Naive thymus-derived CD4-positive, alpha-beta T cell (primary cell): ENCODE measurements at regions not wholly inside any gene's neighbourhood (a gene's known extent, or its start where the extent isn't known, plus 50 kb on each side); places are given as distances from the start of the nearest gene placed in this dataset.
"Not testable (repeated sequence)": the region's sequence is repeated elsewhere in the genome, so short reads cannot be mapped to it uniquely, and the experiment has no call there.

Source experiments
- ATAC-seq: fragments of 150-1000 bp; cut with Tn5 transposase; 2 replicates; pipeline ENCODE4 v1.10.0; 2021; ENCODE audit warnings: mild to moderate bottlenecking, moderate library complexity
- CTCF ChIA-PET: fragments of 350-600 bp; sonication (Branson Sonifier 250); formaldehyde crosslinking; loops from one replicate; lab custom pipeline; 2021; ENCODE audit warnings: antibody characterized with exemption; lab: Charles Lee
- POLR2A ChIA-PET: fragments of 350-600 bp; sonication (Branson Sonifier 250); formaldehyde crosslinking; loops from one replicate; lab custom pipeline; 2021; ENCODE audit warnings: antibody characterized with exemption, inconsistent platforms; lab: Charles Lee
- DNase-seq, 9 donors: peaks; one replicate each; pipeline versions ENCODE4 v3.0.0 to v3.0.0-alpha.2; 2020 to 2022; ENCODE audit warnings: mixed read lengths in 1 of 9
- H3K27ac ChIP-seq: one replicate; pipeline ENCODE4 v1.7.0; 2013; ENCODE audit warnings: mild to moderate bottlenecking, low read depth, low read length, moderate library complexity
- H3K27me3 ChIP-seq, 2 donors: one replicate each; pipeline ENCODE4 v1.7.0; 2013; ENCODE audit warnings: low read length in 2 of 2, mild to moderate bottlenecking in 2 of 2, moderate library complexity in 2 of 2; ENCODE audit not compliant: control insufficient read depth in 2 of 2, insufficient read depth in 2 of 2
- H3K36me3 ChIP-seq, 3 experiments: 1 replicate in 2 of 3; 2 replicates in 1 of 3; pipeline ENCODE4 v1.7.0; 2013; ENCODE audit warnings: low read length in 3 of 3, mild to moderate bottlenecking in 3 of 3, moderate library complexity in 1 of 3; ENCODE audit not compliant: insufficient read depth in 3 of 3, control insufficient read depth in 2 of 3
- H3K4me1 ChIP-seq, 2 donors: one replicate each; pipeline ENCODE4 v1.7.0; 2013; ENCODE audit warnings: low read length in 2 of 2, mild to moderate bottlenecking in 2 of 2, moderate library complexity in 1 of 2; ENCODE audit not compliant: control insufficient read depth in 2 of 2, insufficient read depth in 2 of 2
- H3K4me3 ChIP-seq: 2 replicates; pipeline ENCODE4 v1.7.0; 2013; ENCODE audit warnings: mild to moderate bottlenecking, low read length
- H3K9me3 ChIP-seq, 3 experiments: 1 replicate in 2 of 3; 2 replicates in 1 of 3; pipeline ENCODE4 v1.7.0; 2013; ENCODE audit warnings: low read length in 3 of 3; ENCODE audit not compliant: control insufficient read depth in 2 of 3
- H3K27ac Mint-ChIP-seq, 9 donors: one replicate each; pipeline ENCODE4 v1.8.0; 2020 to 2022; ENCODE audit warnings: mixed read lengths in 9 of 9, mild to moderate bottlenecking in 8 of 9, moderate library complexity in 5 of 9, inconsistent platforms in 2 of 9
- H3K27me3 Mint-ChIP-seq, 5 donors: one replicate each; pipeline ENCODE4 v1.8.0; 2021 to 2022; ENCODE audit warnings: mixed read lengths in 5 of 5, mild to moderate bottlenecking in 1 of 5
- H3K36me3 Mint-ChIP-seq, 5 donors: one replicate each; pipeline ENCODE4 v1.8.0; 2020 to 2022; ENCODE audit warnings: mixed read lengths in 5 of 5, mild to moderate bottlenecking in 3 of 5, inconsistent platforms in 1 of 5
- H3K4me1 Mint-ChIP-seq, 7 donors: one replicate each; pipeline ENCODE4 v1.8.0; 2020 to 2022; ENCODE audit warnings: mixed read lengths in 7 of 7, mild to moderate bottlenecking in 3 of 7, inconsistent platforms in 1 of 7
- H3K4me3 Mint-ChIP-seq, 10 donors: one replicate each; pipeline ENCODE4 v1.8.0; 2020 to 2022; ENCODE audit warnings: mild to moderate bottlenecking in 10 of 10, mixed read lengths in 10 of 10, moderate library complexity in 6 of 10, inconsistent platforms in 2 of 10
- H3K9me3 Mint-ChIP-seq, 11 donors: one replicate each; pipeline ENCODE4 v1.8.0; 2020 to 2022; ENCODE audit warnings: mixed read lengths in 11 of 11, mild to moderate bottlenecking in 4 of 11, inconsistent platforms in 1 of 11, moderate library complexity in 1 of 11
- intact Hi-C, 2 donors: fragments of 100-400 bp; cut with micrococcal nuclease; formaldehyde crosslinking; loops; one replicate each; pipeline ENCODE4 v1.15.1; 2023

- CTCF ChIA-PET, H3K4me3 ChIP-seq, H3K9me3 ChIP-seq, H3K27me3 Mint-ChIP-seq, POLR2A ChIA-PET, H3K4me3 Mint-ChIP-seq, H3K4me1 Mint-ChIP-seq, intact Hi-C loops, H3K4me1 ChIP-seq, H3K36me3 Mint-ChIP-seq, H3K27ac Mint-ChIP-seq, H3K36me3 ChIP-seq, H3K9me3 Mint-ChIP-seq, H3K27ac ChIP-seq, H3K27me3 ChIP-seq, DNase-seq, ATAC-seq: not testable (repeated sequence)
Observed at GRCh38 chr2:147139732-147140131, 705.1 kb upstream of the ACVR2A start.

GRCh38 chr2:147137711-147138110, 707.1 kb upstream of the ACVR2A start:
- H3K4me1 Mint-ChIP-seq, result no peaks in the 10 kb centered on the region
- DNase-seq, result no peak
- H3K27ac ChIP-seq, result no peak overlapping the region

GRCh38 chr2:147135376-147135775, 709.5 kb upstream of the ACVR2A start:
- ATAC-seq (no peak), DNase-seq (no peak)
- no peaks in the 10 kb centered on the region for H3K36me3 ChIP-seq
- intact Hi-C loops, result no loop called here
- H3K27ac Mint-ChIP-seq, result no peak overlapping the region
- no peak overlapping the region for H3K27ac ChIP-seq
- ChIA-PET POLR2A (no interaction called here), CTCF (interaction anchor here (1.1 kb wide), 1 partner anchor 54 kb away, joined by 4 read pairs; no protein-coding TSS in a partner anchor)
- no peaks in the 10 kb centered on the region for H3K4me1 Mint-ChIP-seq
- H3K4me3 Mint-ChIP-seq, result no peak overlapping the region
- H3K27me3 ChIP-seq, result no peaks in the 10 kb centered on the region
- H3K9me3 ChIP-seq, result no peaks in the 10 kb centered on the region
- peaks cover 0 to 5% (median 0%) of the 10 kb centered on the region in 11 donors for H3K9me3 Mint-ChIP-seq
- no peaks in the 10 kb centered on the region for H3K36me3 Mint-ChIP-seq
- H3K4me1 ChIP-seq, result no peaks in the 10 kb centered on the region
- no peak overlapping the region for H3K4me3 ChIP-seq
- peaks cover 0 to 13% (median 4%) of the 10 kb centered on the region in 5 donors for H3K27me3 Mint-ChIP-seq

More at GRCh38 chr2:147137711-147138110, 707.1 kb upstream of the ACVR2A start:
- Mint-ChIP-seq H3K27me3 (peaks cover 0 to 12% (median under 1%) of the 10 kb centered on the region in 5 donors), H3K9me3 (peaks cover 0 to 5% (median 0%) of the 10 kb centered on the region in 11 donors), H3K27ac (no peak overlapping the region), H3K36me3 (no peaks in the 10 kb centered on the region), H3K4me3 (no peak overlapping the region)
- Histone ChIP-seq H3K27me3 (no peaks in the 10 kb centered on the region), H3K9me3 (no peaks in the 10 kb centered on the region), H3K36me3 (no peaks in the 10 kb centered on the region), H3K4me1 (no peaks in the 10 kb centered on the region), H3K4me3 (no peak overlapping the region)
- no peak for ATAC-seq
- intact Hi-C loops, result no loop called here
- POLR2A ChIA-PET, result no interaction called here
- CTCF ChIA-PET, result no interaction called here

GRCh38 chr2:147133286-147133908, 711.4 kb upstream of the ACVR2A start:
- H3K4me3 Mint-ChIP-seq, result no peak overlapping the region
- ATAC-seq, result no peak
- H3K36me3 Mint-ChIP-seq, result no peaks in the 10 kb centered on the region
- no peak overlapping the region for H3K27ac Mint-ChIP-seq
- H3K27ac ChIP-seq, result no peak overlapping the region
- no peak overlapping the region for H3K4me3 ChIP-seq
- peaks cover 0 to 18% (median 4%) of the 10 kb centered on the region in 5 donors for H3K27me3 Mint-ChIP-seq
- no peaks in the 10 kb centered on the region for H3K36me3 ChIP-seq
- no peaks in the 10 kb centered on the region for H3K4me1 Mint-ChIP-seq
- H3K27me3 ChIP-seq, result no peaks in the 10 kb centered on the region
- no peaks in the 10 kb centered on the region for H3K4me1 ChIP-seq
- DNase-seq, result no peak
- POLR2A ChIA-PET, result no interaction called here
- no peaks in the 10 kb centered on the region for H3K9me3 ChIP-seq
- H3K9me3 Mint-ChIP-seq, result peaks cover 0 to 5% (median 0%) of the 10 kb centered on the region in 11 donors
- CTCF ChIA-PET, result no interaction called here
- intact Hi-C loops, result no loop called here

GRCh38 chr2:147125145-147125544, 719.7 kb upstream of the ACVR2A start:
- peaks cover 0 to 1% (median 0%) of the 10 kb centered on the region in 5 donors for H3K36me3 Mint-ChIP-seq
- Histone ChIP-seq H3K36me3 (no peaks in the 10 kb centered on the region), H3K9me3 (no peaks in the 10 kb centered on the region), H3K27ac (no peak overlapping the region), H3K4me1 (no peaks in the 10 kb centered on the region), H3K4me3 (no peak overlapping the region), H3K27me3 (no peaks in the 10 kb centered on the region)
- ChIA-PET POLR2A (no interaction called here), CTCF (no interaction called here)
- H3K27ac Mint-ChIP-seq, result no peak overlapping the region
- H3K27me3 Mint-ChIP-seq, result peaks cover 4 to 12% (median 5%) of the 10 kb centered on the region in 5 donors
- DNase-seq, result no peak
- H3K9me3 Mint-ChIP-seq, result peaks cover 3 to 23% (median 6%) of the 10 kb centered on the region in 11 donors
- no peaks in the 10 kb centered on the region for H3K4me1 Mint-ChIP-seq
- H3K4me3 Mint-ChIP-seq, result no peak overlapping the region
- no peak for ATAC-seq
- intact Hi-C loops, result no loop called here

- H3K4me3 Mint-ChIP-seq, result no peak overlapping the region
- CTCF ChIA-PET, result interaction anchor here (0.7 kb wide), 1 partner anchor 845 kb away, joined by 3 read pairs; no protein-coding TSS in a partner anchor
- Histone ChIP-seq H3K27me3 (no peaks in the 10 kb centered on the region), H3K27ac (no peak overlapping the region), H3K4me1 (no peaks in the 10 kb centered on the region), H3K36me3 (no peaks in the 10 kb centered on the region), H3K4me3 (no peak overlapping the region), H3K9me3 (no peaks in the 10 kb centered on the region)
- intact Hi-C loops, result no loop called here
- H3K4me1 Mint-ChIP-seq, result no peaks in the 10 kb centered on the region
- H3K36me3 Mint-ChIP-seq, result peaks cover 0 to 1% (median 0%) of the 10 kb centered on the region in 5 donors
- POLR2A ChIA-PET, result no interaction called here
- H3K9me3 Mint-ChIP-seq, result peaks cover 3 to 23% (median 6%) of the 10 kb centered on the region in 11 donors
- no peak overlapping the region for H3K27ac Mint-ChIP-seq
- DNase-seq (no peak), ATAC-seq (no peak)
- peaks cover 0 to 8% (median 3%) of the 10 kb centered on the region in 5 donors for H3K27me3 Mint-ChIP-seq
Observed at GRCh38 chr2:147122944-147123343, 721.9 kb upstream of the ACVR2A start.

GRCh38 chr2:147110962-147111361, 733.9 kb upstream of the ACVR2A start:
- Mint-ChIP-seq H3K27ac (no peak overlapping the region), H3K4me1 (peaks cover 0 to 2% (median 0%) of the 10 kb centered on the region in 7 donors), H3K4me3 (no peak overlapping the region), H3K36me3 (peaks cover 0 to 3% (median 0%) of the 10 kb centered on the region in 5 donors), H3K27me3 (peaks cover 0 to 14% (median 5%) of the 10 kb centered on the region in 5 donors), H3K9me3 (peaks cover 0 to 14% (median 0%) of the 10 kb centered on the region in 11 donors)
- H3K36me3 ChIP-seq, result no peaks in the 10 kb centered on the region
- H3K9me3 ChIP-seq, result no peaks in the 10 kb centered on the region
- H3K4me3 ChIP-seq, result no peak overlapping the region
- no peak overlapping the region for H3K27ac ChIP-seq
- no peak for ATAC-seq
- DNase-seq, result no peak
- ChIA-PET POLR2A (interaction anchor here (0.6 kb wide), 1 partner anchor 992 kb away, joined by 4 read pairs; no protein-coding TSS in a partner anchor), CTCF (no interaction called here)
- intact Hi-C loops, result no loop called here
- no peaks in the 10 kb centered on the region for H3K27me3 ChIP-seq
- H3K4me1 ChIP-seq, result no peaks in the 10 kb centered on the region
